VCaP (cell line): ENCODE measurements at regions not wholly inside any gene's neighbourhood (a gene's known extent, or its start where the extent isn't known, plus 50 kb on each side); places are given as distances from the start of the nearest gene placed in this dataset.

ENCODE experiments used
- H3K27ac ChIP-seq: fragments of 450-650 bp; 2 replicates; pipeline ENCODE4 v1.5.1; 2017
- TF ChIP-seq, protein P1 (sequence below): fragments of 450-650 bp; conservative IDR thresholded peaks from 2 replicates; pipeline ENCODE4 v1.5.1; 2017; ENCODE audit warnings: mild to moderate bottlenecking, moderate library complexity

- no peak overlapping the region for H3K27ac ChIP-seq
- TF ChIP-seq, protein P1, sequence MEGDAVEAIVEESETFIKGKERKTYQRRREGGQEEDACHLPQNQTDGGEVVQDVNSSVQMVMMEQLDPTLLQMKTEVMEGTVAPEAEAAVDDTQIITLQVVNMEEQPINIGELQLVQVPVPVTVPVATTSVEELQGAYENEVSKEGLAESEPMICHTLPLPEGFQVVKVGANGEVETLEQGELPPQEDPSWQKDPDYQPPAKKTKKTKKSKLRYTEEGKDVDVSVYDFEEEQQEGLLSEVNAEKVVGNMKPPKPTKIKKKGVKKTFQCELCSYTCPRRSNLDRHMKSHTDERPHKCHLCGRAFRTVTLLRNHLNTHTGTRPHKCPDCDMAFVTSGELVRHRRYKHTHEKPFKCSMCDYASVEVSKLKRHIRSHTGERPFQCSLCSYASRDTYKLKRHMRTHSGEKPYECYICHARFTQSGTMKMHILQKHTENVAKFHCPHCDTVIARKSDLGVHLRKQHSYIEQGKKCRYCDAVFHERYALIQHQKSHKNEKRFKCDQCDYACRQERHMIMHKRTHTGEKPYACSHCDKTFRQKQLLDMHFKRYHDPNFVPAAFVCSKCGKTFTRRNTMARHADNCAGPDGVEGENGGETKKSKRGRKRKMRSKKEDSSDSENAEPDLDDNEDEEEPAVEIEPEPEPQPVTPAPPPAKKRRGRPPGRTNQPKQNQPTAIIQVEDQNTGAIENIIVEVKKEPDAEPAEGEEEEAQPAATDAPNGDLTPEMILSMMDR: no peak
Observed at GRCh38 chr3:104631254-104631653, 735.5 kb upstream of the ALCAM start.

DNA sequence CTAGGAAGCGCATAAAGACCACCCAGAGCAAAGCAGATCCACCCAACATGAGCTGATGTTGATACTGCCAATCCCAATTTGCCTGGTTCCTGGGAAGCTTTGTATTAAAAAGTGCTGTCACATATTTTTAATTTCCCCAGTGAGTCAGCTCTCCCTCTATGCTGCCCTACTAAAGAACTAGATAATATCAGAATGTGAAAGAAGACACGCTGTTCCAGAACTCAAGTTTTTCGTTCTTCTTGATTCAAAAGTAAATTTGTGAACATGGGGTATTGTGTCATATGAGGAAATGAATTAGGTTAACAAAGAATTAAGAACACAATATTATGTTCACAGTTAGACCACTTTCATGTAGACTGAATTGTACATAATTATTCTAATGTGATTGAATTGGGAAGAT lies 734.2 kb upstream of the ALCAM start:
- no peak overlapping the region for H3K27ac ChIP-seq
- TF ChIP-seq, protein P1: no peak

GRCh38 chr3:104632947-104633346 lies 733.8 kb upstream of the ALCAM start:
- no peak overlapping the region for H3K27ac ChIP-seq

GRCh38 chr3:104635872-104636580 lies 730.7 kb upstream of the ALCAM start:
- TF ChIP-seq, protein P1: no peak
- H3K27ac ChIP-seq: no peak overlapping the region

More at GRCh38 chr3:104632947-104633346, 733.8 kb upstream of the ALCAM start:
- TF ChIP-seq, protein P1: no peak

DNA sequence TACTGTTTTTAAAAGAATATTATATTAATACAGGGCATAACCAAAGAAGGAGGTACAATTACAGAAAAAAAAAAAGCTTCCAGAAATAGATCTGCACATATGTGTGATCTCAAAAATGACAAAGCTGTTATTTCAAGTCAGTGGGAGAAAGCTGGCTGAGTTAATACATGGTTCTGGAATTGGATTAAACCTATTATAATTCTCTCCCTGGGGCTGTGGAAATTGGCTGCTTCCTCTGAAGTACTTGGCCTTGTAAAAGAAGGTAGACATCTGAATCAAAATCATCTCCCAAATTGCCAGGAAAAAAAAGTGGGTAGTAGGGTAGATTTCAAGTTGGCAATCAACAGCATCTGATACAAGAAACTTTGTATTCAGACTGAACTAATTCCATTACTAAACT lies 723.9 kb upstream of the ALCAM start:
- H3K27ac ChIP-seq: no peak overlapping the region
- TF ChIP-seq, protein P1: no peak

- no peak overlapping the region for H3K27ac ChIP-seq
- TF ChIP-seq, protein P1: no peak
Observed at GRCh38 chr3:104646196-104646595, 720.5 kb upstream of the ALCAM start.

DNA sequence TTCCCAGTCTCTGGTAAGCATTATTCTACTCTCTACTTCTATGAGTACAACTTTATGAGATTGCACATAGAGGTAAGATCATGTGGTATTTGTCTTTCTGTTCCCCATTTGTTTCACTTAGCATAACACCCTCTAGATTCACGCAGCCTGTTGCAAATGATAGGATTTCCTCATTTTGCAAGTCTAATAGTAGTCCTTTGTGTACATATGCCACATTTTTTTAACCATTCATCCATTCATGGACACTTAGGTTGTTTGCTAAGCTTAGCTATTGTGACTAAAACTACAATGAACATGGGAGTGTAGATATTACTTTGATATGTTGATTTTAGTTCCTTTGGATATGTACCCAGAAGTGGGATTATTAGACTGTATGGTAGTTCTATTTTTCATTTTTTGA lies 717.9 kb upstream of the ALCAM start:
- no peak overlapping the region for H3K27ac ChIP-seq
- TF ChIP-seq, protein P1: no peak
